LNCaP clone FGC (cell line): ENCODE measurements at regions not wholly inside any gene's neighbourhood (a gene's known extent, or its start where the extent isn't known, plus 50 kb on each side); places are given as distances from the start of the nearest gene placed in this dataset.

Source experiments
- DNase-seq: peaks from one replicate; pipeline ENCODE4 v3.0.0-alpha.2; 2011; ENCODE audit warnings: low read depth
- H3K4me3 ChIP-seq: 2 replicates; pipeline ENCODE4 v1.5.1; 2011; ENCODE audit warnings: mild to moderate bottlenecking, low read depth, low read length, control low read depth
- CTCF ChIP-seq: IDR thresholded peaks from 2 replicates; pipeline ENCODE4 v1.5.1; 2012; ENCODE audit warnings: mild to moderate bottlenecking; ENCODE audit not compliant: control insufficient read depth, insufficient read depth; ENCODE audit errors: extremely low read depth

- no peak for TF ChIP-seq CTCF
Measured at GRCh38 chr9:8143677-8144076, 344.1 kb upstream of the DMAC1 start.

GRCh38 chr9:8140557-8140956 is 341.0 kb upstream of the DMAC1 start:
- no peak for DNase-seq
- H3K4me3 ChIP-seq: no peak overlapping the region
- no peak for TF ChIP-seq CTCF

More at GRCh38 chr9:8143677-8144076, 344.1 kb upstream of the DMAC1 start:
- no peak overlapping the region for H3K4me3 ChIP-seq
- DNase-seq: no peak

- no peak overlapping the region for H3K4me3 ChIP-seq
- no peak for TF ChIP-seq CTCF
- no peak for DNase-seq
Measured at GRCh38 chr9:8139756-8140155, 340.2 kb upstream of the DMAC1 start.

- DNase-seq: no peak
Measured at GRCh38 chr9:8136477-8136876, 336.9 kb upstream of the DMAC1 start.

GRCh38 chr9:8134635-8135034 is 335.1 kb upstream of the DMAC1 start:
- DNase-seq: no peak
- no peak overlapping the region for H3K4me3 ChIP-seq
- TF ChIP-seq CTCF: no peak

More at GRCh38 chr9:8136477-8136876, 336.9 kb upstream of the DMAC1 start:
- no peak overlapping the region for H3K4me3 ChIP-seq
- no peak for TF ChIP-seq CTCF

GRCh38 chr9:8133606-8134005 is 334.0 kb upstream of the DMAC1 start:
- DNase-seq: no peak
- no peak overlapping the region for H3K4me3 ChIP-seq
- TF ChIP-seq CTCF: no peak

- no peak for TF ChIP-seq CTCF
- no peak for DNase-seq
- no peak overlapping the region for H3K4me3 ChIP-seq
Measured at GRCh38 chr9:8115570-8115969, 316.0 kb upstream of the DMAC1 start.
